ENCODE measurements at regions not wholly inside any gene's neighbourhood (a gene's known extent, or its start where the extent isn't known, plus 50 kb on each side); places are given as distances from the start of the nearest gene placed in this dataset.

- Histone ChIP-seq H3K36me3 (ENCODE audit: control insufficient read depth, low read depth, low read length) (no peaks in the 10 kb centered on the region), H3K27ac (ENCODE audit: low read length) (no peak overlapping the region), H3K9me3 (ENCODE audit: control insufficient read depth, low read depth, low read length) (no peaks in the 10 kb centered on the region), H3K9ac (ENCODE audit: low read length) (no peak overlapping the region), H3K4me3 (ENCODE audit: low read length) (no peak overlapping the region), H3K4me1 (ENCODE audit: control insufficient read depth, low read depth, low read length) (no peaks in the 10 kb centered on the region), H3K27me3 (ENCODE audit: control insufficient read depth, insufficient read depth, low read length) (no peaks in the 10 kb centered on the region)
These were observed 188.8 kb upstream of the ACTBL2 start for GRCh38 chr5:57671371-57671770.

DNA sequence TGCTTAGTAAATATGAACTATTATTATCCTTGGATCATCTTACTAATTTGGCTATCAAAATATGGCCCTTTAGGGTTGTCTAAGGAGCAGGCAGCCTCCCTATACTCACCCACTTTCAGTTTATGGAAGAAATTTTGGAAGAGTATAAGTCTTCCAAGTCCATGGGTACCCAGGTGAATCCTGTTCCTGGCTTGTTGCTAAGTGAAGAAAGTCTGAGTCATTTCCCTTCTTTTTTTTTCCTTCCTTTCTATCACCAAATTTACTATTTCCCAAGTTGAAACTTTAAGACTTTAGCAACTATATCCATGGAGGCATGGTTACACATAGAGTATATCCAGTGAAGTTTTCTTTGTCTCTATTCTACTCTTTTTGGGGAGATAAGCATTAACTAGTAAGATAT, 184.0 kb upstream of the ACTBL2 start:
- no peaks in the 10 kb centered on the region for H3K9me3 ChIP-seq (ENCODE audit: control insufficient read depth, low read depth, low read length)
- no peak overlapping the region for H3K4me3 ChIP-seq (ENCODE audit: low read length)
- H3K4me1 ChIP-seq (ENCODE audit: control insufficient read depth, low read depth, low read length) = no peaks in the 10 kb centered on the region
- H3K27me3 ChIP-seq (ENCODE audit: control insufficient read depth, insufficient read depth, low read length) = no peaks in the 10 kb centered on the region
- H3K27ac ChIP-seq (ENCODE audit: low read length) = no peak overlapping the region
- H3K9ac ChIP-seq (ENCODE audit: low read length) = no peak overlapping the region
- no peaks in the 10 kb centered on the region for H3K36me3 ChIP-seq (ENCODE audit: control insufficient read depth, low read depth, low read length)

GRCh38 chr5:57665146-57665936, 182.7 kb upstream of the ACTBL2 start:
- no peaks in the 10 kb centered on the region for H3K36me3 ChIP-seq (ENCODE audit: control insufficient read depth, low read depth, low read length)
- no peaks in the 10 kb centered on the region for H3K27me3 ChIP-seq (ENCODE audit: control insufficient read depth, insufficient read depth, low read length)
- no peaks in the 10 kb centered on the region for H3K4me1 ChIP-seq (ENCODE audit: control insufficient read depth, low read depth, low read length)
- no peak overlapping the region for H3K27ac ChIP-seq (ENCODE audit: low read length)
- H3K9me3 ChIP-seq (ENCODE audit: control insufficient read depth, low read depth, low read length) = no peaks in the 10 kb centered on the region
- H3K4me3 ChIP-seq (ENCODE audit: low read length) = no peak overlapping the region
- H3K9ac ChIP-seq (ENCODE audit: low read length) = no peak overlapping the region

GRCh38 chr5:57664700-57665099, 182.1 kb upstream of the ACTBL2 start:
- H3K4me1 ChIP-seq (ENCODE audit: control insufficient read depth, low read depth, low read length) = no peaks in the 10 kb centered on the region
- H3K36me3 ChIP-seq (ENCODE audit: control insufficient read depth, low read depth, low read length) = no peaks in the 10 kb centered on the region
- H3K27ac ChIP-seq (ENCODE audit: low read length) = no peak overlapping the region
- H3K4me3 ChIP-seq (ENCODE audit: low read length) = no peak overlapping the region
- no peaks in the 10 kb centered on the region for H3K9me3 ChIP-seq (ENCODE audit: control insufficient read depth, low read depth, low read length)
- no peaks in the 10 kb centered on the region for H3K27me3 ChIP-seq (ENCODE audit: control insufficient read depth, insufficient read depth, low read length)
- no peak overlapping the region for H3K9ac ChIP-seq (ENCODE audit: low read length)

- Histone ChIP-seq H3K9me3 (ENCODE audit: control insufficient read depth, low read depth, low read length) (no peaks in the 10 kb centered on the region), H3K9ac (ENCODE audit: low read length) (no peak overlapping the region), H3K4me1 (ENCODE audit: control insufficient read depth, low read depth, low read length) (no peaks in the 10 kb centered on the region)
These were observed 180.9 kb upstream of the ACTBL2 start for GRCh38 chr5:57663466-57663865.

GRCh38 chr5:57662991-57663390, 180.4 kb upstream of the ACTBL2 start:
- Histone ChIP-seq H3K9me3 (ENCODE audit: control insufficient read depth, low read depth, low read length) (no peaks in the 10 kb centered on the region), H3K36me3 (ENCODE audit: control insufficient read depth, low read depth, low read length) (no peaks in the 10 kb centered on the region), H3K27ac (ENCODE audit: low read length) (no peak overlapping the region), H3K27me3 (ENCODE audit: control insufficient read depth, insufficient read depth, low read length) (no peaks in the 10 kb centered on the region), H3K9ac (ENCODE audit: low read length) (no peak overlapping the region), H3K4me3 (ENCODE audit: low read length) (no peak overlapping the region), H3K4me1 (ENCODE audit: control insufficient read depth, low read depth, low read length) (no peaks in the 10 kb centered on the region)

More at GRCh38 chr5:57663466-57663865, 180.9 kb upstream of the ACTBL2 start:
- no peak overlapping the region for H3K4me3 ChIP-seq (ENCODE audit: low read length)
- H3K27ac ChIP-seq (ENCODE audit: low read length) = no peak overlapping the region
- no peaks in the 10 kb centered on the region for H3K36me3 ChIP-seq (ENCODE audit: control insufficient read depth, low read depth, low read length)
- no peaks in the 10 kb centered on the region for H3K27me3 ChIP-seq (ENCODE audit: control insufficient read depth, insufficient read depth, low read length)

DNA sequence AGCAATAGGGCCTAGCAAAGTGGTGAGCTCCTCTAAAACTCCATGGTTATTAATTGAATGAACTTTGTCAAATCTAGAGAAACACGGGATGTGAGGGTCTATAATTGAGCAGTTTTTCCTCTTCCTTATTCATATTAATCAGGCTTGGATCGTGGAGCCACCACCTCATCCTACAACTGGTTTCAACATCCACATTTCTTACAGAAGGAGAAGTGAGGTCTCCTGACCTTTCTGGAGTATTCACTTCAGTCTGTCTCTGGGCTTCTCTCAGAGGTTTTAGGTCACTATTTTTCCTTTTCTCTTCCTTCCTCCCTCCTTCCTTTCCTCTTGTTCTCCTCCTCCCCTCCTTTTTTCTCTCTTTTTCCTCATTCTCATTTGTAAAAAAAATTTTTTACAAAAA, 177.3 kb upstream of the ACTBL2 start:
- Histone ChIP-seq H3K27ac (ENCODE audit: low read length) (no peak overlapping the region), H3K4me1 (ENCODE audit: control insufficient read depth, low read depth, low read length) (no peaks in the 10 kb centered on the region), H3K9me3 (ENCODE audit: control insufficient read depth, low read depth, low read length) (no peaks in the 10 kb centered on the region), H3K9ac (ENCODE audit: low read length) (no peak overlapping the region), H3K27me3 (ENCODE audit: control insufficient read depth, insufficient read depth, low read length) (no peaks in the 10 kb centered on the region), H3K4me3 (ENCODE audit: low read length) (no peak overlapping the region), H3K36me3 (ENCODE audit: control insufficient read depth, low read depth, low read length) (no peaks in the 10 kb centered on the region)

DNA sequence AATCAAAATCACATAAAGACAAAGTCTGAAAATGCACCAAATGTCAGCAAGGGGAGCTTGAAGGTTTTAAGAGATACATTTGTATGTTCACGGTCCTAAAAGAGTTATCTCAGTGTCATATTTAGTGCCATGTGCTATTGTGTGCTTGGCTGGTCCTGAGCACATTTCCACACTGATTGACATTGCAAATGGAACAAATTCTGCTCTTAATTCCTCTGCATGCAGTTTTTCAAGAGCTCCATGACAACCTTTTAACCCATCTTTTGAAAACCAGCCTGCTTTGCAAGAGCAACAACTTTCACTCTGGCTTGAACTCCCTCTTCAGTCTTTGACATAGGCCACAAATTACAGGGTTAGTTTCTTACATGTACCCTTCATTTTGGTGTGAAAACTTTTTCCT, 175.4 kb upstream of the ACTBL2 start:
- Histone ChIP-seq H3K4me1 (ENCODE audit: control insufficient read depth, low read depth, low read length) (peaks cover 7% of the 10 kb centered on the region), H3K9me3 (ENCODE audit: control insufficient read depth, low read depth, low read length) (no peaks in the 10 kb centered on the region), H3K4me3 (ENCODE audit: low read length) (no peak overlapping the region), H3K9ac (ENCODE audit: low read length) (no peak overlapping the region), H3K36me3 (ENCODE audit: control insufficient read depth, low read depth, low read length) (no peaks in the 10 kb centered on the region), H3K27ac (ENCODE audit: low read length) (no peak overlapping the region), H3K27me3 (ENCODE audit: control insufficient read depth, insufficient read depth, low read length) (no peaks in the 10 kb centered on the region)

GRCh38 chr5:57655228-57655627, 172.6 kb upstream of the ACTBL2 start:
- Histone ChIP-seq H3K9ac (ENCODE audit: low read length) (no peak overlapping the region), H3K27ac (ENCODE audit: low read length) (no peak overlapping the region), H3K4me3 (ENCODE audit: low read length) (no peak overlapping the region), H3K4me1 (ENCODE audit: control insufficient read depth, low read depth, low read length) (peaks cover 15% of the 10 kb centered on the region), H3K9me3 (ENCODE audit: control insufficient read depth, low read depth, low read length) (no peaks in the 10 kb centered on the region), H3K36me3 (ENCODE audit: control insufficient read depth, low read depth, low read length) (no peaks in the 10 kb centered on the region), H3K27me3 (ENCODE audit: control insufficient read depth, insufficient read depth, low read length) (no peaks in the 10 kb centered on the region)

GRCh38 chr5:57653636-57654290, 171.2 kb upstream of the ACTBL2 start:
- no peaks in the 10 kb centered on the region for H3K9me3 ChIP-seq (ENCODE audit: control insufficient read depth, low read depth, low read length)

GRCh38 chr5:57651127-57651526, 168.5 kb upstream of the ACTBL2 start:
- no peak overlapping the region for H3K9ac ChIP-seq (ENCODE audit: low read length)
- no peak overlapping the region for H3K27ac ChIP-seq (ENCODE audit: low read length)
- peaks cover 18% of the 10 kb centered on the region for H3K4me1 ChIP-seq (ENCODE audit: control insufficient read depth, low read depth, low read length)
- no peak overlapping the region for H3K4me3 ChIP-seq (ENCODE audit: low read length)
- no peaks in the 10 kb centered on the region for H3K36me3 ChIP-seq (ENCODE audit: control insufficient read depth, low read depth, low read length)
- no peaks in the 10 kb centered on the region for H3K9me3 ChIP-seq (ENCODE audit: control insufficient read depth, low read depth, low read length)
- no peaks in the 10 kb centered on the region for H3K27me3 ChIP-seq (ENCODE audit: control insufficient read depth, insufficient read depth, low read length)

More at GRCh38 chr5:57653636-57654290, 171.2 kb upstream of the ACTBL2 start:
- Histone ChIP-seq H3K4me3 (ENCODE audit: low read length) (no peak overlapping the region), H3K27ac (ENCODE audit: low read length) (no peak overlapping the region), H3K27me3 (ENCODE audit: control insufficient read depth, insufficient read depth, low read length) (no peaks in the 10 kb centered on the region), H3K9ac (ENCODE audit: low read length) (no peak overlapping the region), H3K4me1 (ENCODE audit: control insufficient read depth, low read depth, low read length) (peaks cover 18% of the 10 kb centered on the region), H3K36me3 (ENCODE audit: control insufficient read depth, low read depth, low read length) (no peaks in the 10 kb centered on the region)
